ENCODE measurements at regions not wholly inside any gene's neighbourhood (a gene's known extent, or its start where the extent isn't known, plus 50 kb on each side); places are given as distances from the start of the nearest gene placed in this dataset.
A peak's percentile ranks its signal among the peaks of the same experiment; 100 is the strongest.
"Not testable (repeated sequence)": the region's sequence is repeated elsewhere in the genome, so short reads cannot be mapped to it uniquely, and the experiment has no call there.

GRCh38 chr18:8882632-8883408 lies 177.5 kb downstream of the MTCL1 start:
- peak; percentile 56 for DNase-seq (ENCODE audit: low read depth)

DNA sequence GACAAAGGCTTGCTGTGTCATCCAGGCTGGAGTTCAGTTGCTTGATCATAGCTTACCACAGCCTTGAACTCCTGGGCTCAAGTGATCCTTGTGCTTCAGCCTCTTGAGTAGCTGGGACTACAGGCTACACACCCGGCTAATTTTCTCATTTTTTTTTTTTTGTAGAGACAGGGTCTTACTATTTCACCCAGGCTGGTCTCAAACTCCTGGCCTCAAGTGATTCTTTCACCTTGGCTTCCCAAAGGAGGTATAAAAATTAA lies 178.0 kb downstream of the MTCL1 start:
- no peak for DNase-seq (ENCODE audit: low read depth)

- not testable (repeated sequence) for DNase-seq (ENCODE audit: low read depth)
Measured at GRCh38 chr18:8887877-8888276, 182.5 kb downstream of the MTCL1 start.

DNA sequence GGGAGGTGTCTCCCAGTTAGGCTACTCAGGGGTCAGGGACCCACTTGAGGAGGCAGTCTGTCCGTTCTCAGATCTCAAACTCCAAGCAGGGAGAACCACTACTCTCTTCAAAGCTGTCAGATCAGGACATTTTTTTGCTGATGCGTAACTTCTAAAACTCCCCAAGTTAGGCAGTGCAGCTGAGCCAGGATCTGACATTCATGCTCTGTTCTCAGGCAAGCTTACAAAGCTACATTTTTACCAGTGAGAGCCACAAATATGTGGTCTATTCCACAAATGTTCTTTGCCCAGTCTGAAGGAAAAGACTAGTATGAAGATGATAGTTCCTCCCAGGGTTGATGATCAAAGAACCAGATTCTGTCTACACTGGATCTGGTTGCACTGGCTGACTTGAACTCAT lies 184.1 kb downstream of the MTCL1 start:
- DNase-seq (ENCODE audit: low read depth), result no peak

- not testable (repeated sequence) for DNase-seq (ENCODE audit: low read depth)
Measured at GRCh38 chr18:8890503-8890902, 185.1 kb downstream of the MTCL1 start.

GRCh38 chr18:8890957-8891464 lies 185.7 kb downstream of the MTCL1 start:
- peak; percentile 100 for DNase-seq (ENCODE audit: low read depth)

DNA sequence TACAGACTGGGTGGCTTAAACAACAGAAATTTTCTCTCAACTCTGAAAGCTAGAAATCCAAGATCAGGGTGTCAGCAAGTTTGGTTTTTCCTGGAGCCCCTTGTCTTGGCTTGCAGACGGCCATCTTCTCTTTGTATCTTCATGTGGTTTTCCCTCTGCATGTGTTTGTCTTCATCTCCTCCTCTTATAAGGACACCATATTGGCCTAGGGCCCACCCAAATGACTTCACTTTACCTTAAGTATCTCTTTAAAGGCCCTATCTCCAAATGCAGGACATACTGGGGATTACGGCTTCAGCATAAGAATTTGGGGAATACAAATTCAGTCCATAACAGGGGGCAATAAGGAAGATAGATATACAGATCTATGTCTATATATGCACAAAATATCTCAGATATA lies 187.9 kb downstream of the MTCL1 start:
- no peak for DNase-seq (ENCODE audit: low read depth)

- no peak for DNase-seq (ENCODE audit: low read depth)
Measured at GRCh38 chr18:8893628-8894231, 188.4 kb downstream of the MTCL1 start.

DNA sequence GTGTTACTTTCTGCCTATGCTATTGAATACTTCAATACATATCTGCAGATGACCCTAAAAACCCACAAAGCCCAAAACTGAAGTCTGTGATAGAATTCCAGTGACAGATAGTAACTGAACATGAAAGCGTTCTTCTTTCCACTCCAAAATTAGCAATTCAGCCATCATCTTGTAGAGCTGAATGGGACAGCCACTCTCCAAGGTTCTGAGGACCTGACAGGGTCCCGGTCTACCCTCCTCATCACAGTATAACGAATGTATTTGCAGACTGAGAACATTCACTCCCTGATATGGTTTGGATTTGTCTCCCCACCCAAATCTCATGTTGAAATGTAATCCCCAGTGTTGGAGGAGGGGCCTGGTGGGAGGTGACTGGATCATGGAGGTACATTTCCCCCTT lies 189.5 kb downstream of the MTCL1 start:
- DNase-seq (ENCODE audit: low read depth), result no peak

- DNase-seq (ENCODE audit: low read depth), result no peak
Measured at GRCh38 chr18:8895341-8895740, 190.0 kb downstream of the MTCL1 start.

- DNase-seq (ENCODE audit: low read depth), result peak; percentile 69
Measured at GRCh38 chr18:8895987-8896619, 190.7 kb downstream of the MTCL1 start.

DNA sequence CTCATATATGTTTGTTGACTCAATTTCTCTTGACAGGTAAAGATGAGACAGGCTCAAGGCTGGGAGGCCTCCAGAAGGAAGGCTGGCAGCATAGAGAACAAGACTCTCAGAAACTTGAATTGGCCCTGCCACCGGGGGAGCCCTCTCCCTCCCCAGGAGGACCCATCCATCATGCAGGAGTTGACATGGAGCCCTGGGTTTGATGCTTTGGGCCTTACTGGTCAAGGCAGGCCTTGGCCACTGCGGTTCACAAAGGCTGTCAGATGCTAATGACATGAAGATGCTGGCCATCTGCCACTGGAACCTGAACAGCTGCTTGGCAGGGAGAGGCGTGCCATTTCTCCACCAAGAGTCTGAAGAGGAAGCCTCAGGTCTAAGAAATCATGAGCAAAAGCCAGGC lies 193.6 kb downstream of the MTCL1 start:
- no peak for DNase-seq (ENCODE audit: low read depth)

DNA sequence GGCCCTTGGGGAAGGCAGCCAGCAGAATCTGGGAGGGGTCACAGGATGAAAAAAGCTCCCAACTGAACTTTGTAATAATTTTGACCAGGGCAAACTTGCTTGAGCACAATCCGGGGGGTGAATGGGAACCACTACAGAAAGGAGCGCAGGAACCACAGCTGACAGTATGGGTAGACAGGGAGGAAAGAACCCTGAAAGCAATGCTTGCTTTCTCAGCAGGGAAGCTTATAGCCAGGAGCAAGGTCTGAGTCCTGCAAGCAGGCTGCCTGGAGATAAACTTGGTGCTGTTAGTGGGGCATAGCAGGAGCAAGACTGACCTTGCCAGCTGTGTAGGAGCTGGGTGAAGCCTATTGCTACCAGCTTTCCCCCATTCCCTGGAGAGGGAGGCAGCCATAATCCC lies 195.2 kb downstream of the MTCL1 start:
- no peak for DNase-seq (ENCODE audit: low read depth)

DNA sequence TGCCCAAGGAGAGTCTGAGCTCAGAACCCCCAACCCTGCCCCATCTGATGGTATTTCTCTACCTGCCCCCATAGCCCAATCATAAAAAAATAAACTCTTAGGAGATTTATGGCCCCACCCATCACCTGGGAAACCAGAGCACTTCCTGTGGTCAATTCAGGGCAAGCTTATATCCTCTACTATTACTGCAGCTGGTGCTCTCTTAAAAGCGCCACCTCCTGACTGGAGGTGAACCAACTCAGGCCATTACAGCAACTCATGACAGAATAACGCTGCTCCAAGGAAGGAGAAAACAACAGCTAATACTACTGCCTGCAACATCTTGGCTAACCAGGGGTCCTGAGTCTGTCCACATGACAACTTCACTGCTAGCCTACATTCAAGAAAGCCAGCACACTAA lies 195.7 kb downstream of the MTCL1 start:
- no peak for DNase-seq (ENCODE audit: low read depth)

GRCh38 chr18:8904316-8904715 lies 198.2 kb upstream of the NDUFV2 start:
- DNase-seq (ENCODE audit: low read depth), result no peak

GRCh38 chr18:8908792-8909510 lies 193.5 kb upstream of the NDUFV2 start:
- DNase-seq (ENCODE audit: low read depth), result no peak

- DNase-seq (ENCODE audit: low read depth), result no peak
Measured at GRCh38 chr18:8910186-8910822, 192.2 kb upstream of the NDUFV2 start.

GRCh38 chr18:8910843-8911242 lies 191.7 kb upstream of the NDUFV2 start:
- DNase-seq (ENCODE audit: low read depth), result no peak

- no peak for DNase-seq (ENCODE audit: low read depth)
Measured at GRCh38 chr18:8911408-8912340, 190.8 kb upstream of the NDUFV2 start.

DNA sequence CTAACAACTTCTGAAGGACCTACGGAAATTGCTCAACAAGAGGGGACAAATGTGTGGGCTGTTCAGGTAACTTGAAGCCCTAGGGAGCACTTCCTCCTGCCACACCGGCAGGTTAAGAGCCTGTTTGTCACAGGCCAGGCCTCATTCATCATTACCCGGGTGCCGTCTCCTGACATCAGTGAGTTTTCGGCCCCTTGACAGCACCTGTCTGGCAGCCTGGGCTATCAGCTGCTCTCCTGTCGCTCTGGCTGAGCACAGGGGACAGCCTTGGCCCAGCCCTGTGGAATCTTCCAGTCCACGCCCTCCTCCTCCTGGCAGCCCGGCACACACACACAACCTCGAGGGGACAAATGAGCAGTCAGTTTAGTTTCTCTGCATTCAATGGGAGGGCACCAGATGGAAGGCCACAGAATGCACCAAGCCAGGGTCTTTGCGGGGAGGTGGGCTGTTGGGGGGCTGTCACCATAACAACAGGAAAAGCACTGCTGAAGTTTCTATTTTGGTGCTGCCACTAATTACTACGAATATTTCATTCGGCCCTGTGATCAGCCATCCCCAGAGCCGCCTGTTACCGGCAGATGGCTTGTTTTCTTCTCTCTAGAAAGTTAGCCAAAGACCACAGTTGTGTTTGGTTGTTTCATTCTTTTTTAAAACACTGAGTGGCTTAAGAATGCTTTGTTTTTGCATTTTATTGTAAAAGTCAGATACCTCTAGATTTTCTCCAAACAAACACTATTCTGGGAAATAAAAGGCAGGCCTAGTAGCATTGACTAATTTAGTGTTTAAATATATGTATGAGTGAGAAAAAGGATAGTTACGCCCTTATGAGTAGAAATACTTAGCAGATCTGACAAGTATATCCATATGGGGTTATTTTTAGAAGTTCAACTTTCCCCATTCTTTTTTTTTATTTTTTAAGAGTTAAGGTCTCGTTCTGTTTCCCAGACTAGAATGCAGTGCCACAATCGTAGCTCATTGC lies 189.9 kb upstream of the NDUFV2 start:
- no peak for DNase-seq (ENCODE audit: low read depth)
